Mammary epithelial cell (primary cell): ENCODE measurements at regions not wholly inside any gene's neighbourhood (a gene's known extent, or its start where the extent isn't known, plus 50 kb on each side); places are given as distances from the start of the nearest gene placed in this dataset.

Experiments
- CTCF ChIP-seq, 2 donors: IDR thresholded peaks in 1 of 2; conservative IDR thresholded peaks in 1 of 2; 2 replicates each; pipeline ENCODE4 v1.5.1; 2011 to 2012; ENCODE audit warnings: inconsistent platforms in 2 of 2, low read length in 2 of 2, mild to moderate bottlenecking in 2 of 2, control low read depth in 1 of 2, low read depth in 1 of 2; ENCODE audit not compliant: insufficient read depth in 1 of 2; ENCODE audit errors: extremely low read depth in 1 of 2
- EZH2 ChIP-seq: IDR thresholded peaks from 2 replicates; pipeline ENCODE4 v1.6.1; 2012; ENCODE audit warnings: low read length, inconsistent platforms, borderline replicate concordance

GRCh38 chr1:201728731-201729130 lies 100.2 kb upstream of the IPO9 start:
- no peak for TF ChIP-seq CTCF (conservative IDR thresholded peaks at IDR 0.05 in 1 of 2, IDR thresholded peaks at IDR 0.05 in 1 of 2; ENCODE audit: extremely low read depth in 1 of 2, insufficient read depth in 1 of 2, low read depth in 1 of 2, low read length in 2 of 2)
- TF ChIP-seq EZH2, result no peak
